ENCODE measurements at regions not wholly inside any gene's neighbourhood (a gene's known extent, or its start where the extent isn't known, plus 50 kb on each side); places are given as distances from the start of the nearest gene placed in this dataset.

DNA sequence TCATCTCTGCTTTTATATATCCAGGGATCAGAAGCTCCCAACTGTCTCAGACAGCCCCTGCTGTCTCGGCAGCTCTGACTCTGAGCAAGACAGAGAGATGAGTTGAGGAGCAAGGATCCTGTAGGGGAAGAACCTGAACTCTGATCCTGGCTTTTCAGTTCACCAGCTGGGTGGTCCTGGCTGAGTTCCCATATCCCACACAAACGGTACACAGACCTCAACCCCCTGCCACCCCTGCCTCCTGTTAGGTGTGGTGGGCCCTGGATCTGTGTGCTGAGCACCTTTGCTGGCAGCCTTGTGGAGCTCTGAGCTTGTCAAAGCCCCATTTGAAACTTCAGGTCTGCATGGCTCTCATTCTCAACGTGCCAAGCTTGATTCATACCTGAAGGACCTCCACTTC lies 54.3 kb upstream of the GPR26 start:
- Histone ChIP-seq H4K8ac (replicated peaks; ENCODE audit: insufficient read length, low read depth, low read length) (no peak overlapping the region), H3K4me2 (ENCODE audit: insufficient read depth, insufficient read length, low read length) (no peak overlapping the region), H3K27me3 (ENCODE audit: insufficient read depth, low read length) (no peaks in the 10 kb centered on the region), H2BK5ac (ENCODE audit: insufficient read length, low read length) (no peak overlapping the region), H3K4ac (ENCODE audit: low read depth, low read length) (no peak overlapping the region), H4K91ac (ENCODE audit: insufficient read length, low read depth, low read length) (no peak overlapping the region), H3K27ac (ENCODE audit: insufficient read length, low read depth, low read length) (no peak overlapping the region), H3K4me1 (ENCODE audit: insufficient read depth, low read length) (peaks cover 15% of the 10 kb centered on the region), H3K23me2 (ENCODE audit: insufficient read length, low read depth, low read length, poor library complexity, severe bottlenecking) (no peaks in the 10 kb centered on the region), H3K14ac (ENCODE audit: insufficient read depth, low read length) (no peak overlapping the region), H3K23ac (ENCODE audit: insufficient read length, low read depth, low read length) (no peak overlapping the region), H4K5ac (ENCODE audit: insufficient read length, low read depth, low read length) (no peak overlapping the region), H2BK20ac (ENCODE audit: low read depth, low read length, poor library complexity, severe bottlenecking) (no peak overlapping the region), H2BK12ac (ENCODE audit: insufficient read length, low read depth, low read length) (no peak overlapping the region), H2BK15ac (ENCODE audit: low read depth, low read length) (no peak overlapping the region), H4K20me1 (ENCODE audit: control insufficient read depth, insufficient read depth, insufficient read length) (no peaks in the 10 kb centered on the region), H3K9me3 (ENCODE audit: control insufficient read depth, low read depth, low read length) (no peaks in the 10 kb centered on the region), H3T11ph (ENCODE audit: low read length) (no peak overlapping the region), H2BK120ac (ENCODE audit: low read depth, low read length, poor library complexity, severe bottlenecking) (no peak overlapping the region), H3K18ac (ENCODE audit: insufficient read length, low read depth, low read length) (no peak overlapping the region), H3K9ac (ENCODE audit: extremely low read depth, insufficient read length, low read length) (no peak overlapping the region), H3K79me1 (ENCODE audit: insufficient read depth, low read depth, low read length, poor library complexity, severe bottlenecking) (no peaks in the 10 kb centered on the region), H2AK5ac (ENCODE audit: insufficient read length, low read length) (no peak overlapping the region), H2AFZ (ENCODE audit: low read length) (no peak overlapping the region), H3K56ac (ENCODE audit: insufficient read length, low read depth, low read length) (no peak overlapping the region), H3K79me2 (ENCODE audit: insufficient read depth, low read length) (no peaks in the 10 kb centered on the region)
- Mint-ChIP-seq H3K4me1 (peaks cover 31 to 38% of the 10 kb centered on the region in 2 experiments), H3K36me3 (ENCODE audit: insufficient read depth in 1 of 3, low read depth in 3 of 3) (no peaks in the 10 kb centered on the region; a peak in 1 of 7 replicates), H3K27ac (no peak overlapping the region), H3K4me3 (no peak overlapping the region), H3K27me3 (ENCODE audit: low read depth) (peaks cover 29% of the 10 kb centered on the region), H3K9me3 (no peaks in the 10 kb centered on the region)
- TF ChIP-seq, protein P1, sequence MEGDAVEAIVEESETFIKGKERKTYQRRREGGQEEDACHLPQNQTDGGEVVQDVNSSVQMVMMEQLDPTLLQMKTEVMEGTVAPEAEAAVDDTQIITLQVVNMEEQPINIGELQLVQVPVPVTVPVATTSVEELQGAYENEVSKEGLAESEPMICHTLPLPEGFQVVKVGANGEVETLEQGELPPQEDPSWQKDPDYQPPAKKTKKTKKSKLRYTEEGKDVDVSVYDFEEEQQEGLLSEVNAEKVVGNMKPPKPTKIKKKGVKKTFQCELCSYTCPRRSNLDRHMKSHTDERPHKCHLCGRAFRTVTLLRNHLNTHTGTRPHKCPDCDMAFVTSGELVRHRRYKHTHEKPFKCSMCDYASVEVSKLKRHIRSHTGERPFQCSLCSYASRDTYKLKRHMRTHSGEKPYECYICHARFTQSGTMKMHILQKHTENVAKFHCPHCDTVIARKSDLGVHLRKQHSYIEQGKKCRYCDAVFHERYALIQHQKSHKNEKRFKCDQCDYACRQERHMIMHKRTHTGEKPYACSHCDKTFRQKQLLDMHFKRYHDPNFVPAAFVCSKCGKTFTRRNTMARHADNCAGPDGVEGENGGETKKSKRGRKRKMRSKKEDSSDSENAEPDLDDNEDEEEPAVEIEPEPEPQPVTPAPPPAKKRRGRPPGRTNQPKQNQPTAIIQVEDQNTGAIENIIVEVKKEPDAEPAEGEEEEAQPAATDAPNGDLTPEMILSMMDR (conservative IDR thresholded peaks at IDR 0.05), result no peak
- WGBS (ENCODE audit: extremely low coverage, insufficient read length, low lambda C conversion rate), result no CpG with 5 or more reads among the region's 3 CpGs
- DNase-seq, result no peak

All from H9 (cell line).